ENCODE measurements at regions not wholly inside any gene's neighbourhood (a gene's known extent, or its start where the extent isn't known, plus 50 kb on each side); places are given as distances from the start of the nearest gene placed in this dataset.

- no peak for TF ChIP-seq CTCF (conservative IDR thresholded peaks at IDR 0.05)
- no peak for TF ChIP-seq EZH2 (IDR thresholded peaks at IDR 0.05; ENCODE audit: low read depth)
Measured at GRCh38 chr6:40788661-40789655, 201.8 kb upstream of the LRFN2 start.

Measured in PC-9 (cell line).